OCI-LY3 (cell line): ENCODE measurements at regions not wholly inside any gene's neighbourhood (a gene's known extent, or its start where the extent isn't known, plus 50 kb on each side); places are given as distances from the start of the nearest gene placed in this dataset.

Source experiments
- CTCF ChIP-seq: fragments of 200-600, 300-600 bp; sonication (generic); IDR thresholded peaks from 2 replicates; pipeline ENCODE4 v1.5.1; 2014; ENCODE audit warnings: antibody characterized with exemption, low read length, low read depth
- EZH2phosphoT487 ChIP-seq: fragments of 200-600 bp; shearing (Covaris generic); IDR thresholded peaks from 2 replicates; pipeline ENCODE4 v1.6.1; 2018; ENCODE audit warnings: antibody characterized with exemption, mixed run types, low read depth

GRCh38 chr4:83213640-83214039 lies 71.0 kb downstream of the COQ2 start:
- TF ChIP-seq CTCF (no peak), EZH2phosphoT487 (no peak)
